K562 (cell line): ENCODE measurements at regions not wholly inside any gene's neighbourhood (a gene's known extent, or its start where the extent isn't known, plus 50 kb on each side); places are given as distances from the start of the nearest gene placed in this dataset.

Experiments
- CTCF ChIP-seq, 3 experiments: IDR thresholded peaks in 2 of 3; conservative IDR thresholded peaks in 1 of 3; 2 replicates each; pipeline ENCODE4 v1.5.1; 2011 to 2012; ENCODE audit warnings: low read length in 3 of 3, mild to moderate bottlenecking in 3 of 3, control low read depth in 2 of 3, improper control_type of control experiment in 1 of 3, inconsistent platforms in 1 of 3, low read depth in 1 of 3, mixed read lengths in 1 of 3, moderate library complexity in 1 of 3; ENCODE audit not compliant: insufficient read depth in 2 of 3
- ELF4 ChIP-seq: fragments of 450-650 bp; formaldehyde crosslinking; IDR thresholded peaks from 2 replicates; pipeline ENCODE4 v1.4.0; 2022; ENCODE audit warnings: missing genetic modification characterization
- EZH2 ChIP-seq: IDR thresholded peaks from 2 replicates; pipeline ENCODE4 v1.6.1; 2012; ENCODE audit warnings: low read depth, mild to moderate bottlenecking, inconsistent platforms, low read length, borderline replicate concordance
- FOXK2 ChIP-seq, 2 experiments: fragments of 450-650 bp; IDR thresholded peaks in 1 of 2; conservative IDR thresholded peaks in 1 of 2; 2 replicates each; pipeline ENCODE4 v1.6.1; 2016; ENCODE audit warnings: low read depth in 2 of 2, mild to moderate bottlenecking in 1 of 2
- KHSRP ChIP-seq: fragments of 450-650 bp; IDR thresholded peaks from 2 replicates; pipeline ENCODE4 v1.6.1; 2017
- MAX ChIP-seq: sonication (generic); formaldehyde crosslinking; IDR thresholded peaks from 2 replicates; pipeline ENCODE4 v1.9.0; 2022; ENCODE audit warnings: mild to moderate bottlenecking, missing genetic modification reagents
- SMAD1 ChIP-seq: fragments of 150-350 bp; IDR thresholded peaks from 2 replicates; pipeline ENCODE4 v1.6.1; 2014; ENCODE audit warnings: low read length, low read depth; ENCODE audit not compliant: partially characterized antibody
- ZNF134 ChIP-seq: fragments of 250-450 bp; sonication (Bioruptor Pico); conservative IDR thresholded peaks from 2 replicates; pipeline ENCODE4 v1.4.0; 2020
- ZNF175 ChIP-seq: fragments of 200-800 bp; sonication (Bioruptor generic); IDR thresholded peaks from 2 replicates; pipeline ENCODE4 v1.6.1; 2016; ENCODE audit warnings: low read depth, mild to moderate bottlenecking, missing genetic modification characterization, missing compliant biosample characterization
- ZNF696 ChIP-seq: fragments of 250-450 bp; sonication (Bioruptor Pico); conservative IDR thresholded peaks from 2 replicates; pipeline ENCODE4 v1.4.0; 2020; ENCODE audit warnings: mild to moderate bottlenecking, moderate library complexity

DNA sequence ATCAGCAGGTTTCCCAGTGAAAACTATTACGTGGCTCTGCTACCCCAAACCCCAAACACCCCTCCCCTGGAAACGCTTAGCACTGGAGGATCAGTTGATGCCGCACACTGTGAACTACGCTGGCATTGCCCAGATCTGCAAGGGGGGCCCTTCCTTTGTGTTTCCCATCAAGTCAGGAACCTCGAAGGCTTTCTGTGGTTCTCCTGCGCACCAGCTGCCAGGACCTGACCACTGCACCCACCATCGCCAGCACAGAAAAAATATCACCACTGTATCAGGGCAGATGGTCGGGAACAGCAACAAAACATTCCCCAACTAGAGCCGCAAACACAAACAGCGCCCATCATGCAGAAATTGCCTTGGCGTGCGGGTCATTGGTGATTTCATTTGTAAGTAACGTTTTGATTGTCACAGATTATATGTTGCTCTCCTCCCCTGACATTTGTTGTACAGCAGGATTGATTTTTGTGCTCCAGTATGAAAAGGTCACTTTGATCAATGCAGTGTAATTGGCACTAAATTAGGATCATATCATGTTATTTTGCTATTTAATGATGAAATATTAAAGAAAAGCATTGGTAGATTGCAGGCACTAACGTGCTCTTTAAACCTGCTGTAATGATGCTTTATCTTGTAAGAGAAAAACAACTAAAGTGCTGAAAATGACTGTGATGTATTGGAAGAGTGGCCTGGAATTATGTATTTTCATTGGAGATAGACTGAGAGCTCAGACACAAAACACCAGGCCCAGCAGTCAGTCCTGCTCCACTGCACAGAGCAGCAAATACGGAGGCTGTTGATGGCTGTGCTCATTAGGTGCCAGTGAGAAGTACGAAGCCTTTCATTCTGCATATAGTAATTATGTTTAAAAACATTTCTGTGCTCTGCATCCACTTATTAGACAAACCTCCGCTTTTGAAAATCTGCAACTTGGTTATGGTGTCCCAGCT is 833.2 kb upstream of the SALL3 start:
- TF ChIP-seq ZNF696 = no peak
- no peak for TF ChIP-seq ZNF175 (CRISPR knock-in tag)
- no peak for TF ChIP-seq MAX (CRISPR knock-in tag)
- no peak for TF ChIP-seq ELF4 (CRISPR knock-in tag)
- TF ChIP-seq EZH2 = no peak
- no peak for TF ChIP-seq CTCF (IDR thresholded peaks at IDR 0.05 in 2 of 3, conservative IDR thresholded peaks at IDR 0.05 in 1 of 3; ENCODE audit: insufficient read depth in 2 of 3, low read depth in 1 of 3, low read length in 3 of 3)
- no peak for TF ChIP-seq KHSRP
- TF ChIP-seq SMAD1 = no peak
- TF ChIP-seq ZNF134 (CRISPR knock-in tag) = no peak
- no peak for TF ChIP-seq FOXK2 (conservative IDR thresholded peaks at IDR 0.05 in 1 of 2, IDR thresholded peaks at IDR 0.05 in 1 of 2; ENCODE audit: low read depth in 2 of 2)
